Fibroblast of upper back skin (primary cell): ENCODE measurements at regions not wholly inside any gene's neighbourhood (a gene's known extent, or its start where the extent isn't known, plus 50 kb on each side); places are given as distances from the start of the nearest gene placed in this dataset.
"Not testable (repeated sequence)": the region's sequence is repeated elsewhere in the genome, so short reads cannot be mapped to it uniquely, and the experiment has no call there.

Experiments
- DNase-seq: peaks from one replicate; pipeline ENCODE4 v3.0.0-alpha.2; 2013

DNA sequence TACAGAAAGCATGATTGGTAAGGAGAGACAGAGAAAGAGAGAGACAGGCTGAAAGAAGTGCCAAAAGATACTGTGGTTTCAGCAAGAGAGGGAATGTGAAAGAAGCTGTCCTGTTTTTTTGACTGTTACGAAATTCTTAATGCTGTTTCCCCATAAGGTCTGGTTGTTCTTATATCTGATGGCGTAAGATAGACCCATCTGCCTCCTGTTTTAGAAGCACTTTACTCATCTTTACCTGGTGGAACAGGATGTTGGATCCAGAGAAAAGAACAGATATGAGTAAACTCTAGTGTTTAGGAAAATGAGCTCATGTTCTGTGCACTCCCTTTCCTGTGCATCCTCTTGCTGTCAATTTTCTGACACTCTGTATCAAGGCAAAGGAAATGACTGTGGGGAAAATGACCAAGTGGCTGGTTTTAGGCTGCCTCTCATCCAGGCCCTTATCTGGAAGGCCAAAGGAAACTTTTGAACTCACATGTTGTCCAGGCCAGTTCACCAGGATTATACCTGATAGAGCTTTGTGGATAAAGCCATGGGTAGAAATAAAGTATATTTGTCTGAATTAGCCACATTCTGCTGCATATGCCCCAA lies 311.7 kb upstream of the HTR2C start:
- no peak for DNase-seq

GRCh38 chrX:114270371-114270770 lies 313.5 kb upstream of the HTR2C start:
- DNase-seq, result not testable (repeated sequence)

DNA sequence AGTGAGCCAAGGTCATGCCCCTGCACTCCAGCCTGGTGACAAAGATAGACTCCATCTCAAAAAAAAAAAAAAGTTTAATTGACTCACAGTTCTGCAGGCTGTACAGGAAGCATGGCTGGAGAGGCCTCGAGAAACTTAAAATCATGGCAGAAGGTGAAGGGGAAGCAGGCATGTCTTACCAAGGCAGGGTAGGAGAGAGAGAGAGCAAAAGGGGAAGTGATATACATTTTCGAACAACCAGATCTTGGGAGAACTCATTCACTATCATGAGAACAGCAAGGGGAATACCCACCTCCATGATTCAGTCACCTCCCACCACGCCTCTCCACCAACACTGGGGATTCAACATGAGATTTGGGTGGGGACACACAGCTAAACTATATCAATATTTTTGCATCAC lies 315.2 kb upstream of the HTR2C start:
- no peak for DNase-seq

DNA sequence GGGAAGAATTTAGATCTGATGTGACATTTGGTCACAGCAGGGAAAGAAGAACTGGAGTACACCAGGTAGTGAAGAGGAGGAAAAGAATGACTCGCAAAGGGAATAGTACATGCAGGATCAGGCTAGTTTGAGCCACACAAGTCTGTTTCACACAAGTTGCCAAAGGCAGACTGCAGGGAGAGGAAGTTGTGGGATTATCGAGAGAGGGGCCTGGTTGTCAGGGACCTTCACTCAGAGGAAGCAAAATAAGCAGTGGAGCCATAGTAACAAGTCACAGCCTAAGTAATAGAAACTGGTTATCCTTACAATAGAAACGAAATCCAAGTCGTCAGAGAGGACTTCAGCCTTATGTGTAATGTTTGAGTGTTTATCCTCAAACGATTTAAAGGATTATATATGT lies 316.7 kb upstream of the HTR2C start:
- DNase-seq, result no peak

GRCh38 chrX:114252186-114252585 lies 331.7 kb upstream of the HTR2C start:
- DNase-seq, result no peak

DNA sequence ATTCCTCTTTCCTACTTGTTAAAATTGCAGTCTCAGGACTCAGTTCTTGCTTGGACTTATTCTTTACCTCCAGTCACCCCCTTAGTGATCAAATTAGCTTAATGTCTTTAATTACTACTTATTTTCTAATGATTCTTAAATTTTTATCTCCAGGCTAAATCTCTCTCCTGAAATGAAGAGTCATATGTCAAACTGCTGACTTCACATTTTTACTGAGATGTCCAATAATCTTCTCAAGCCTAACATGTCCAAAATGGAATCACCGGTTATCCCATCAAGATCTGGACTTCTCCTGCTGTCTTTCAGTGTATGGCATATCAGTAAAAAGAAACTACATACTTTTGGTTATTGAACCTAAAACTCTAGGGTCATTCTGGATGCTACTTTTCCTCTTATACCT lies 332.3 kb upstream of the HTR2C start:
- DNase-seq, result no peak

DNA sequence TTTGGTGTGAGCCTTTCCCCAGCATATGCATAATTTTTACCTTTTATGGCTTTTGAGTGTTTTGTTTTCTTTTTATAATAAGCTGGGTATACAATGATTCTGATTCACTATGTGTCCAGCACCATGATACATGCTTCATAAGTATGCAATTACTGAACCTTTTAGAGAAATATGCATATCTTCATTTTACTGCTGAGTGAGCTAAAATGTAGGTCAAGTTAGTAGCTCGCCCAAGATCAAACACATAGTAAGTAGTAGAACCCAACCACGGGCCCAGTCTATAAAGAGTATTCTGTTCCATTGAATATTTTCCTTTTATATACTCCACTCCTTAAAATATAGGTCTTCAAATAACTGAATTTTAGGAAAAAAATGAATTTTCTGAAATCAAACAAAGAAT lies 362.4 kb upstream of the HTR2C start:
- no peak for DNase-seq

DNA sequence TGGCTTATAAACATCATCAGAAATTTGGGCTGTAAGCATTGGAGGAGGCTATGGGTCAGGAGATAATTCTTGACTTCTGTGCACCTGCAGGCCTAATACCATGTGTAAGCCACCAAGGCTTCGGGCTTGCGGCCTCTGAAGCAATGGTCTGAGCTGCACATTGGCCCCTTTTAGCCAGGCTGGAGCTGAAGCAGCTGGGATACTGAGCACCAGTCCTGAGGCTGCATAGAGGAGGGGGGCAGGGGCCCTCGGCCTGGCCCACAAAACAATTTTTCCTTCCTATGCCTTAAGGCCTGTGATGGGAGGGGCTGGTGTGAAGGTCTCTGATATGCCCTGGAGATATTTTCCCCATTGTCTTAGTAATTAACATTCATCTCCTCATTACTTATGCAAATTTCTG lies 373.0 kb upstream of the HTR2C start:
- no peak for DNase-seq

DNA sequence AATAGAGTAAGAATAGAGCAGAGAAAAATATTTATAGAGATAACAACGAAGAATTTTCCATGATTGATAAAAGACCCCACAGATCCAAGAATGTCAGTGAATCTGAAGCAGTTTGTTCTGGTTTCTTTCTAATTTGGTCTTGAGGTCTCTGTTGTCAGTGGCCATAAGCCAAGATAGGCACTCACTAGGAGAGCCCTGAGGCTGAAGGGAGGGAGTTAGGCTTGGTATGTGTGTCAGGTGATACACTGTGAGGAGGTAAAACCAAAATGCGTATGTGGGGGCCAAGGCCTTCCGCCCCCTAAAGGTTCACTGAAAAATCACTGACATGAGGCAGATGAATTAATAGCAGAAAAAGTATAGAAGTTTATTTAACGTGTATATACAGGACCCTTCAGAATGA lies 382.3 kb upstream of the HTR2C start:
- no peak for DNase-seq

DNA sequence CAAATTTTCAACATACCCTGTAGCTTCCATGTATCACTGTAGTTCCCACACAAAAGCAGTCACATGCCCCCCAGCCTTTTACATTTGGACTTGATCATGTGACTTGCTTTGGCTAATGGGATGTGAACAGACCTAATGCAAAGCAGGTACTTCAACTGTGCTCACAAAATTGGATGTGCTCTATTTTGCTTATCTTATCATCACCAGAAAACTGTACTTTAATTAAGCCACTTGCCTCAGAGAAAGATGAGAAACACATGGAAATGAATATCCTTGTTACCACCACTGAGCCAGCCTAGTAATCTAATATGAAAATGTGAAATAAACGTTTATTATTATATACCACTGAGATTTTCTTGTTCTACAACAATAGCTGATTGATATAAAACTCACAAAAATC lies 402.7 kb upstream of the HTR2C start:
- DNase-seq, result no peak

- DNase-seq, result no peak
Measured at GRCh38 chrX:114178126-114178525, 405.8 kb upstream of the HTR2C start.

GRCh38 chrX:114167276-114167675 lies 416.6 kb upstream of the HTR2C start:
- not testable (repeated sequence) for DNase-seq

DNA sequence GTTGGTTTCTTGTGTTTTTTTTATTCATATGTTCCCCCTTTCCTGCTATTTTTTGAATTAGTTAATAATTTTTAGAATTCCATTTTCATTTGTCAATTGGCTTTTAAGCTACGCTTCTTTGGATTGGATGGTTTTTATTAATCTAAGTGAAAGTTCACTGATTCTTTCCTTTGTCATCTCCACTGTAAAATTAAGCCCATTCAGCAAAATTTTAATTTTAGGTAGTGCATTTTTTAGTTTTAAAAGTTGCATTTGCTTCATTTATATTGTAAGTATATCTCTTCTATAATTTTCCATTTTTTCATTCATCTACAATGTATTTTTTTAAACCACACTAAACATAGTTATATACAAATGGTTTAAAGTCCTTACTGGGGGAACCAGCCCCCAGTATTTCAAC lies 417.3 kb upstream of the HTR2C start:
- no peak for DNase-seq

- DNase-seq, result no peak
Measured at GRCh38 chrX:114165537-114165936, 418.3 kb upstream of the HTR2C start.

GRCh38 chrX:114162068-114162735 lies 421.7 kb upstream of the HTR2C start:
- no peak for DNase-seq

DNA sequence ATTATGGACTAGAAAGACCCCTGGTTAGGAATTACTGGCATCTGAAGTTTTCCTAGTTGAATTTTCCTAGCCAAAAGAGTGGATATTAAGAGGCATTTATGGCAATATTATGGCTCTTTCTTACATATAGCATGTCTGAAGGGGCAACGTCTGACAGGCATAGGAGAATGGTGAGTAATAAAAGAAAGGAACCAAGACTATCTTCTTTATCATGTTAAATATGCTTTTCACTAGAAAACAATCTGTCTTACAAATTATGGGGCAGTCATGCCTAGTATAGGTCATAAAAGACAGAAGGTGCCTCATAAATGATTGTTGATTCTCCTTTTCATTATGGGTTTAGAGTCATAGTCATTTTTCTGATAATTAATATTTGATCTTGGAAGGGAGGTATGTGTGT lies 431.1 kb upstream of the HTR2C start:
- DNase-seq, result no peak

- peak; percentile 46 for DNase-seq
Measured at GRCh38 chrX:114152130-114152529, 431.8 kb upstream of the HTR2C start.

- no peak for DNase-seq
Measured at GRCh38 chrX:114134465-114134864, 449.4 kb upstream of the HTR2C start.

GRCh38 chrX:114127411-114128025 lies 456.4 kb upstream of the HTR2C start:
- DNase-seq, result no peak

DNA sequence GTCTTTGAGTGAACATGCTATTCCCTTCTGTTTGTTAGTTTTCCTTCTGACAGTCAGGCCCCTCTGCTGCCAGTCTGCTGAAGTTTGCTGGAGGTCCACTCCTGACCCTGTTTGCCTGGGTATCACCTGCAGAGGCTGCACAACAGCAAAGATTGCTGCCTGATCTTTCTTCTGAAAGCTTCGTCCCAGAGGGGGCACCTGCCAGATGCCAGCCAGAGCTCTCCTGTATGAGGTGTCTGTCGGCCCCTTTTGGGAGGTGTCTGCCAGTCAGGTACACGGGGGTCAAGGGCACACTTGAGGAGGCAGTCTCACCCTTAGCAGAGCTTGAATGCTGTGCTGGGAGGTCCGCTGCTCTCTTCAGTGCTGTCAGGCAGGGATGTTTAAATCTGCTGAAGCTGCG lies 456.9 kb upstream of the HTR2C start:
- no peak for DNase-seq

- DNase-seq, result no peak
Measured at GRCh38 chrX:114101081-114101480, 482.8 kb upstream of the HTR2C start.

- no peak for DNase-seq
Measured at GRCh38 chrX:114097866-114098265, 486.0 kb upstream of the HTR2C start.

GRCh38 chrX:114097427-114097826 lies 486.5 kb upstream of the HTR2C start:
- DNase-seq, result no peak

DNA sequence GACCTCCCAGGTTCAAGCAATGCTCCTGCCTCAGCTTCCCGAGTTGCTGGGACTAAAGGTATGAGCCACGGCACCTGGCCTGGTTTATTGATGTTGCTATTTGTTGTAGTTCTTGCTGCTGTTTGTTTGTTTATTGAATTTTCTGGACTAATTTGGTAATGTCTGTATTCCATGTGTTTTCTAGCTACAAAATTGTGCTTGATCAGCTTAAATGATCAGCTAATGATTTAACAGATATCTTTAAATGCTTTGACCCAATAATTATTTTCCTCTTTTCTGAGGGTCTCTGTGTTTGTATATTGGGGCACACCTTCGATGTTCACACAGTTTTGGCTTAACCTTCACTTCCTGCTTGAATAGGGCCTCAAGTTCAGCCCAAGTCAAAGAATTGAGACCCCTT lies 488.1 kb upstream of the HTR2C start:
- no peak for DNase-seq

DNA sequence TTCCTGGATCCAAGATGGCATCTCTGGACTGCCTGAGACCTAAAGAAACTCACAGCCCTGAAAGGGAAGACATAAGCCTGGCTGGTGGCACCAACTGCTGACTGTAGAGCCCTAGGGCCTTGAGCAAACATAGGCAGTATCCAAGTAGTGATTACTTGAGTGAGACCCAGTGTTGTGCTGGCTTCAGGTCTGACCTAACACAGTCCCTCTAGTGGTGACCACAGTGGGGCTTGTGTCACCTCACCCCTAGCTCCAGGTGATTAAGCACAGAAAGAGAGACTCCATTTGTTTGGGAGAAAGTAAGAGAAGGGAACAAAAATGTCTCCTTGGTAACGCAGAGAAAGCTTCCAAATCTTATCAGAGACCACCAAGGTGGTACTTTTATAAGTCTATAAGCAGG lies 496.3 kb upstream of the HTR2C start:
- no peak for DNase-seq
